DND-41 (cell line): ENCODE measurements at regions not wholly inside any gene's neighbourhood (a gene's known extent, or its start where the extent isn't known, plus 50 kb on each side); places are given as distances from the start of the nearest gene placed in this dataset.

Experiments
- ATAC-seq: fragments of 200-7000 bp; cut with Tn5 transposase; 3 replicates; pipeline ENCODE4 v1.9.1; 2021; ENCODE audit warnings: low read depth; ENCODE audit not compliant: insufficient read depth
- DNase-seq: peaks from one replicate; pipeline ENCODE4 v3.0.0-alpha.2; 2020
- H2AFZ ChIP-seq: 2 replicates; pipeline ENCODE4 v1.6.0; 2012; ENCODE audit warnings: low read depth, low read length
- H3K27ac ChIP-seq: 2 replicates; pipeline ENCODE4 v1.5.1; 2012; ENCODE audit warnings: low read length, inconsistent platforms
- H3K27me3 ChIP-seq: fragments of 200-600 bp; sonication (generic); 2 replicates; pipeline ENCODE4 v1.6.0; 2012; ENCODE audit warnings: low read length, mild to moderate bottlenecking, inconsistent platforms; ENCODE audit not compliant: insufficient read depth, poor library complexity
- H3K36me3 ChIP-seq: 2 replicates; pipeline ENCODE4 v1.5.1; 2012; ENCODE audit warnings: low read length, inconsistent platforms; ENCODE audit not compliant: insufficient read depth
- H3K4me1 ChIP-seq: 2 replicates; pipeline ENCODE4 v1.5.1; 2012; ENCODE audit warnings: mild to moderate bottlenecking, low read length; ENCODE audit not compliant: insufficient read depth
- H3K4me2 ChIP-seq: 2 replicates; pipeline ENCODE4 v1.6.0; 2012; ENCODE audit warnings: mild to moderate bottlenecking, moderate library complexity, low read length, inconsistent platforms; ENCODE audit not compliant: insufficient read depth
- H3K4me3 ChIP-seq, 2 experiments: fragments of 200-600 bp in 1 of 2; shearing (Covaris generic) in 1 of 2; 2 replicates each; pipeline ENCODE4 v1.5.1; 2012 to 2016; ENCODE audit warnings: inconsistent platforms in 2 of 2, low read length in 2 of 2, mild to moderate bottlenecking in 2 of 2, low read depth in 1 of 2, moderate library complexity in 1 of 2
- H3K79me2 ChIP-seq: 2 replicates; pipeline ENCODE4 v1.6.0; 2012; ENCODE audit warnings: low read length, inconsistent platforms; ENCODE audit not compliant: insufficient read depth
- H3K9ac ChIP-seq: 2 replicates; pipeline ENCODE4 v1.6.0; 2012; ENCODE audit warnings: low read depth, mild to moderate bottlenecking, inconsistent platforms, low read length, moderate library complexity
- H3K9me3 ChIP-seq: 2 replicates; pipeline ENCODE4 v1.5.1; 2012; ENCODE audit warnings: low read length, moderate library complexity, mild to moderate bottlenecking, inconsistent platforms; ENCODE audit not compliant: insufficient read depth, severe bottlenecking
- H4K20me1 ChIP-seq: 2 replicates; pipeline ENCODE4 v1.6.0; 2012; ENCODE audit warnings: low read length; ENCODE audit not compliant: insufficient read depth
- CTCF ChIP-seq: IDR thresholded peaks from 2 replicates; pipeline ENCODE4 v1.5.1; 2012; ENCODE audit warnings: borderline replicate concordance, low read length, moderate library complexity, mild to moderate bottlenecking; ENCODE audit not compliant: poor library complexity, severe bottlenecking; ENCODE audit errors: extremely low read depth
- EZH2 ChIP-seq: IDR thresholded peaks from 3 replicates; pipeline ENCODE4 v1.6.1; 2012; ENCODE audit warnings: borderline replicate concordance, low read depth, mild to moderate bottlenecking, moderate library complexity, low read length, inconsistent platforms; ENCODE audit not compliant: severe bottlenecking

- Histone ChIP-seq H3K27ac (peak overlapping the region; percentile 81), H3K4me1 (peaks cover 64% of the 10 kb centered on the region), H3K4me2 (peak overlapping the region; percentile 55), H3K4me3 (no peak overlapping the region), H3K9me3 (no peaks in the 10 kb centered on the region), H3K27me3 (no peaks in the 10 kb centered on the region), H3K36me3 (no peaks in the 10 kb centered on the region), H3K9ac (peak overlapping the region; percentile 50), H3K79me2 (no peaks in the 10 kb centered on the region), H2AFZ (0 out of 2 replicates have a peak overlapping the region, but pooled peaks have one; percentile 58), H4K20me1 (no peaks in the 10 kb centered on the region)
- ATAC-seq: no peak
- no peak for DNase-seq
- TF ChIP-seq EZH2 (no peak), CTCF (no peak)
Observed at GRCh38 chr1:98399218-98399617, 262.3 kb upstream of the SNX7 start.

GRCh38 chr1:98398649-98399048 lies 262.9 kb upstream of the SNX7 start:
- Histone ChIP-seq H3K4me2 (peak overlapping the region; percentile 55), H3K4me1 (peaks cover 61% of the 10 kb centered on the region), H3K79me2 (no peaks in the 10 kb centered on the region), H3K4me3 (peak overlapping the region in 1 of 2 experiments; percentile 3; a peak in 1 of 4 replicates), H3K9me3 (no peaks in the 10 kb centered on the region), H3K9ac (peak overlapping the region; percentile 50), H4K20me1 (no peaks in the 10 kb centered on the region), H2AFZ (peak overlapping the region; percentile 58), H3K27ac (peak overlapping the region; percentile 81), H3K36me3 (no peaks in the 10 kb centered on the region), H3K27me3 (no peaks in the 10 kb centered on the region)
- TF ChIP-seq CTCF (no peak), EZH2 (no peak)
- ATAC-seq (peak; percentile 44), DNase-seq (peak; percentile 41)

- peak; percentile 37 for ATAC-seq
- Histone ChIP-seq H3K36me3 (no peaks in the 10 kb centered on the region), H3K79me2 (no peaks in the 10 kb centered on the region), H2AFZ (peak overlapping the region; percentile 58), H3K9me3 (no peaks in the 10 kb centered on the region), H3K9ac (peak overlapping the region; percentile 50), H3K4me3 (peak overlapping the region in 1 of 2 experiments; percentile 3; a peak in 1 of 4 replicates), H3K27ac (peak overlapping the region; percentile 81), H4K20me1 (no peaks in the 10 kb centered on the region), H3K4me2 (peak overlapping the region; percentile 55), H3K4me1 (peaks cover 58% of the 10 kb centered on the region), H3K27me3 (no peaks in the 10 kb centered on the region)
- no peak for DNase-seq
- TF ChIP-seq EZH2: no peak
- no peak for TF ChIP-seq CTCF
Observed at GRCh38 chr1:98398092-98398491, 263.4 kb upstream of the SNX7 start.

- no peak for DNase-seq
- Histone ChIP-seq H3K9ac (no peak overlapping the region), H4K20me1 (no peaks in the 10 kb centered on the region), H3K27me3 (no peaks in the 10 kb centered on the region), H3K4me2 (no peak overlapping the region), H2AFZ (no peak overlapping the region), H3K79me2 (no peaks in the 10 kb centered on the region), H3K4me1 (peaks cover 42% of the 10 kb centered on the region), H3K4me3 (no peak overlapping the region), H3K9me3 (no peaks in the 10 kb centered on the region), H3K36me3 (no peaks in the 10 kb centered on the region), H3K27ac (no peak overlapping the region)
- no peak for TF ChIP-seq EZH2
- no peak for TF ChIP-seq CTCF
- ATAC-seq: no peak
Observed at GRCh38 chr1:98393719-98394118, 267.8 kb upstream of the SNX7 start.
